ENCODE measurements at regions not wholly inside any gene's neighbourhood (a gene's known extent, or its start where the extent isn't known, plus 50 kb on each side); places are given as distances from the start of the nearest gene placed in this dataset.
"Not testable (repeated sequence)": the region's sequence is repeated elsewhere in the genome, so short reads cannot be mapped to it uniquely, and the experiment has no call there.

- DNase-seq (ENCODE audit: low spot score), result no peak
- Mint-ChIP-seq H3K4me3 (ENCODE audit: unreplicated experiment) (no peak overlapping the region), H3K36me3 (ENCODE audit: low read depth) (no peaks in the 10 kb centered on the region), H3K4me1 (ENCODE audit: low read depth) (no peaks in the 10 kb centered on the region), H3K27me3 (ENCODE audit: low read depth) (no peaks in the 10 kb centered on the region), H3K27ac (ENCODE audit: unreplicated experiment) (no peak overlapping the region), H3K9me3 (ENCODE audit: low read depth) (peaks cover 11% of the 10 kb centered on the region)
- TF ChIP-seq, protein P1, sequence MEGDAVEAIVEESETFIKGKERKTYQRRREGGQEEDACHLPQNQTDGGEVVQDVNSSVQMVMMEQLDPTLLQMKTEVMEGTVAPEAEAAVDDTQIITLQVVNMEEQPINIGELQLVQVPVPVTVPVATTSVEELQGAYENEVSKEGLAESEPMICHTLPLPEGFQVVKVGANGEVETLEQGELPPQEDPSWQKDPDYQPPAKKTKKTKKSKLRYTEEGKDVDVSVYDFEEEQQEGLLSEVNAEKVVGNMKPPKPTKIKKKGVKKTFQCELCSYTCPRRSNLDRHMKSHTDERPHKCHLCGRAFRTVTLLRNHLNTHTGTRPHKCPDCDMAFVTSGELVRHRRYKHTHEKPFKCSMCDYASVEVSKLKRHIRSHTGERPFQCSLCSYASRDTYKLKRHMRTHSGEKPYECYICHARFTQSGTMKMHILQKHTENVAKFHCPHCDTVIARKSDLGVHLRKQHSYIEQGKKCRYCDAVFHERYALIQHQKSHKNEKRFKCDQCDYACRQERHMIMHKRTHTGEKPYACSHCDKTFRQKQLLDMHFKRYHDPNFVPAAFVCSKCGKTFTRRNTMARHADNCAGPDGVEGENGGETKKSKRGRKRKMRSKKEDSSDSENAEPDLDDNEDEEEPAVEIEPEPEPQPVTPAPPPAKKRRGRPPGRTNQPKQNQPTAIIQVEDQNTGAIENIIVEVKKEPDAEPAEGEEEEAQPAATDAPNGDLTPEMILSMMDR (IDR thresholded peaks at IDR 0.05), result no peak
Observed at GRCh38 chr1:185435696-185436379, 118.8 kb upstream of the IVNS1ABP start.

DNA sequence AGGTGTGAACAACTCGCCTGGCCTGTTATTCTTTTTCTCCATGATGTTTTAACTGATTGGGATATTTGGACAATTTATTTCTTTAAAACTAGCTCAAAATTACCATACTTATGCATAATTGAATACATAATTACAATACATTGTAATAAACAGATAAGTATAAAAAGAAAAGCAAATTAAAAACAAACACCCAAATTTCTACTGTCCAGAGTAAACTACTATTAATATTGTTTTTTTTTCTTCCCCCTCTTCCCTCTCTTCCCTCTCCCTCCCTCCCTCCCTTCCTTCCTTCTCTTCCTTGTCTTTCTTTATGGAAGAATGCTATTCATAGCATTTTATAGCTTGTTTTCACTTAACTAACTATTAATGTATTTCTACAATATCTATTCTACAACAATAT, 117.7 kb upstream of the IVNS1ABP start:
- H3K27ac Mint-ChIP-seq (ENCODE audit: unreplicated experiment), result no peak overlapping the region
- H3K4me3 Mint-ChIP-seq (ENCODE audit: unreplicated experiment), result no peak overlapping the region
- peaks cover 14% of the 10 kb centered on the region for H3K9me3 Mint-ChIP-seq (ENCODE audit: low read depth)
- TF ChIP-seq, protein P1 (IDR thresholded peaks at IDR 0.05), result no peak
- H3K27me3 Mint-ChIP-seq (ENCODE audit: low read depth), result no peaks in the 10 kb centered on the region
- H3K4me1 Mint-ChIP-seq (ENCODE audit: low read depth), result no peaks in the 10 kb centered on the region
- H3K36me3 Mint-ChIP-seq (ENCODE audit: low read depth), result no peaks in the 10 kb centered on the region
- DNase-seq (ENCODE audit: low spot score), result no peak

DNA sequence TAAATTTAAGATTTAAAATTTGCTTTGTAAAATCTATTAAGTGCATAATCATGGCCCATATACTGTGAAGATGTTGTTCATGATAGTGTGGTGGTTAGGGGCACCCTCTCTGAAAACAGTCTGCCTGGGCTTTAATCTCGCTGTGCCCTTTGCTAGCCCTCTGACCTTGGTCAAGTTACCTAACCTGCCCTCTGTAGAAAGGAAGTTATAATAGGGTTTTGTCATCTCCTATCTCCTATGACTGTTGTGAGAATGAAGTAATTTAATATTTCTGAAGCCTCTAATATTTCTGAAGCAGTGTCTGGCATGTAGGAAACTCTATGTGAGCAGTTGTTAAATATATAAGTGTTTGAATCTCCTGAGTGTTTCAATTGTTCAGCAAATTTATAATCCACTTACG, 116.6 kb upstream of the IVNS1ABP start:
- Mint-ChIP-seq H3K4me3 (ENCODE audit: unreplicated experiment) (no peak overlapping the region), H3K36me3 (ENCODE audit: low read depth) (no peaks in the 10 kb centered on the region), H3K9me3 (ENCODE audit: low read depth) (peaks cover 16% of the 10 kb centered on the region), H3K27me3 (ENCODE audit: low read depth) (no peaks in the 10 kb centered on the region), H3K27ac (ENCODE audit: unreplicated experiment) (no peak overlapping the region), H3K4me1 (ENCODE audit: low read depth) (no peaks in the 10 kb centered on the region)
- TF ChIP-seq, protein P1 (IDR thresholded peaks at IDR 0.05), result no peak
- no peak for DNase-seq (ENCODE audit: low spot score)

DNA sequence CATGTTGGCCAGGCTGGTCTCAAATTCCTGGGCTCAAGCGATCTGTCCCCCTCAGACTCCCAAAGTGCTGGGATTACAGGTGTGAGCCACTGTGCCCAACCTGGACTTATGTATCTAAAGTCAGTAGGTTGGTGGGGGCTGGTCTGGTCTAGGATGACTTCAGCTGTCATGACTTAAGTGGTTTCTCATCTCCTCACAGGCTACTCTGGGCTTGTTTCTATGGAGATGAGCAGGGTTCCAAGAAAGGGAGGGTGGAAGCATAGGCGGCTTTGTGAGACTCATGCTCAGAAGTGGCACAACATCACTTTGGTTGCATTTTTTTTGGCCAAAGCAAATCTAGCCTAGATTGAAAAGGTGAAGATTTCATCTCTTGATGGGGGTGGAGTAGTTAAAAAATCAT, 115.9 kb upstream of the IVNS1ABP start:
- no peak for DNase-seq (ENCODE audit: low spot score)
- Mint-ChIP-seq H3K27me3 (ENCODE audit: low read depth) (no peaks in the 10 kb centered on the region), H3K9me3 (ENCODE audit: low read depth) (peaks cover 16% of the 10 kb centered on the region), H3K27ac (ENCODE audit: unreplicated experiment) (no peak overlapping the region), H3K4me3 (ENCODE audit: unreplicated experiment) (no peak overlapping the region), H3K4me1 (ENCODE audit: low read depth) (peaks cover under 1% of the 10 kb centered on the region), H3K36me3 (ENCODE audit: low read depth) (no peaks in the 10 kb centered on the region)
- TF ChIP-seq, protein P1 (IDR thresholded peaks at IDR 0.05), result no peak

- peaks cover 16% of the 10 kb centered on the region for H3K9me3 Mint-ChIP-seq (ENCODE audit: low read depth)
- no peak overlapping the region for H3K27ac Mint-ChIP-seq (ENCODE audit: unreplicated experiment)
- TF ChIP-seq, protein P1 (IDR thresholded peaks at IDR 0.05), result no peak
- peaks cover 14% of the 10 kb centered on the region for H3K4me1 Mint-ChIP-seq (ENCODE audit: low read depth)
- H3K36me3 Mint-ChIP-seq (ENCODE audit: low read depth), result no peaks in the 10 kb centered on the region
- no peak overlapping the region for H3K4me3 Mint-ChIP-seq (ENCODE audit: unreplicated experiment)
- H3K27me3 Mint-ChIP-seq (ENCODE audit: low read depth), result no peaks in the 10 kb centered on the region
- DNase-seq (ENCODE audit: low spot score), result no peak
Observed at GRCh38 chr1:185431612-185432011, 114.6 kb upstream of the IVNS1ABP start.

GRCh38 chr1:185429668-185430067, 112.6 kb upstream of the IVNS1ABP start:
- peaks cover 16% of the 10 kb centered on the region for H3K9me3 Mint-ChIP-seq (ENCODE audit: low read depth)
- DNase-seq (ENCODE audit: low spot score); H3K4me3 Mint-ChIP-seq (ENCODE audit: unreplicated experiment); H3K36me3 Mint-ChIP-seq (ENCODE audit: low read depth); H3K27ac Mint-ChIP-seq (ENCODE audit: unreplicated experiment); H3K27me3 Mint-ChIP-seq (ENCODE audit: low read depth): not testable (repeated sequence)
- H3K4me1 Mint-ChIP-seq (ENCODE audit: low read depth), result peaks cover 21% of the 10 kb centered on the region
